Activated naive CD4-positive, alpha-beta T cell treated with anti-CD3 and anti-CD28 coated beads, Interleukin-2, amount 10 ng/mL, durations not matched to agents 7 days and 5 days (primary cell): ENCODE measurements at regions not wholly inside any gene's neighbourhood (a gene's known extent, or its start where the extent isn't known, plus 50 kb on each side); places are given as distances from the start of the nearest gene placed in this dataset.
"Not testable (repeated sequence)": the region's sequence is repeated elsewhere in the genome, so short reads cannot be mapped to it uniquely, and the experiment has no call there.

Experiments
- CTCF ChIA-PET: fragments of 350-600 bp; sonication (Branson Sonifier 250); formaldehyde crosslinking; loops from one replicate; lab custom pipeline; 2021; ENCODE audit warnings: antibody characterized with exemption; lab: Charles Lee
- DNase-seq: peaks from one replicate; pipeline ENCODE4 v3.0.0-alpha.2; 2020
- H3K27ac Mint-ChIP-seq: one replicate; pipeline ENCODE4 v1.8.0; 2021; ENCODE audit warnings: mild to moderate bottlenecking, moderate library complexity, mixed read lengths
- H3K27me3 Mint-ChIP-seq: one replicate; pipeline ENCODE4 v1.8.0; 2021; ENCODE audit warnings: mild to moderate bottlenecking, mixed read lengths
- H3K36me3 Mint-ChIP-seq: one replicate; pipeline ENCODE4 v1.8.0; 2021; ENCODE audit warnings: mixed read lengths
- H3K4me1 Mint-ChIP-seq: one replicate; pipeline ENCODE4 v1.8.0; 2021; ENCODE audit warnings: mixed read lengths
- H3K4me3 Mint-ChIP-seq: one replicate; pipeline ENCODE4 v1.8.0; 2021; ENCODE audit warnings: mild to moderate bottlenecking, moderate library complexity, mixed read lengths
- H3K9me3 Mint-ChIP-seq: one replicate; pipeline ENCODE4 v1.8.0; 2021; ENCODE audit warnings: mixed read lengths

GRCh38 chr3:106850437-106850836, 526.8 kb upstream of the CCDC54 start:
- H3K9me3 Mint-ChIP-seq: peaks cover 2% of the 10 kb centered on the region
- H3K36me3 Mint-ChIP-seq: no peaks in the 10 kb centered on the region
- CTCF ChIA-PET: no interaction called here
- no peaks in the 10 kb centered on the region for H3K27me3 Mint-ChIP-seq
- DNase-seq: no peak
- no peaks in the 10 kb centered on the region for H3K4me1 Mint-ChIP-seq
- no peak overlapping the region for H3K27ac Mint-ChIP-seq
- H3K4me3 Mint-ChIP-seq: no peak overlapping the region

GRCh38 chr3:106858321-106858720, 518.9 kb upstream of the CCDC54 start:
- H3K9me3 Mint-ChIP-seq, H3K36me3 Mint-ChIP-seq, H3K4me1 Mint-ChIP-seq, CTCF ChIA-PET, H3K27me3 Mint-ChIP-seq, DNase-seq, H3K4me3 Mint-ChIP-seq, H3K27ac Mint-ChIP-seq: not testable (repeated sequence)

GRCh38 chr3:106860182-106860581, 517.1 kb upstream of the CCDC54 start:
- Mint-ChIP-seq H3K27me3 (no peaks in the 10 kb centered on the region), H3K36me3 (no peaks in the 10 kb centered on the region), H3K27ac (no peak overlapping the region), H3K4me3 (no peak overlapping the region), H3K4me1 (no peaks in the 10 kb centered on the region), H3K9me3 (peaks cover 3% of the 10 kb centered on the region)
- CTCF ChIA-PET: no interaction called here
- DNase-seq: no peak

GRCh38 chr3:106862067-106862466, 515.2 kb upstream of the CCDC54 start:
- H3K27ac Mint-ChIP-seq: no peak overlapping the region
- DNase-seq: no peak
- H3K36me3 Mint-ChIP-seq: no peaks in the 10 kb centered on the region
- H3K9me3 Mint-ChIP-seq: peaks cover 4% of the 10 kb centered on the region
- H3K27me3 Mint-ChIP-seq: no peaks in the 10 kb centered on the region
- H3K4me3 Mint-ChIP-seq: no peak overlapping the region
- CTCF ChIA-PET: no interaction called here
- no peaks in the 10 kb centered on the region for H3K4me1 Mint-ChIP-seq

- Mint-ChIP-seq H3K36me3 (no peaks in the 10 kb centered on the region), H3K27me3 (no peaks in the 10 kb centered on the region), H3K4me3 (no peak overlapping the region), H3K9me3 (no peaks in the 10 kb centered on the region), H3K4me1 (no peaks in the 10 kb centered on the region), H3K27ac (no peak overlapping the region)
- DNase-seq: no peak
- CTCF ChIA-PET: no interaction called here
Measured at GRCh38 chr3:106877627-106878026, 499.6 kb upstream of the CCDC54 start.

DNA sequence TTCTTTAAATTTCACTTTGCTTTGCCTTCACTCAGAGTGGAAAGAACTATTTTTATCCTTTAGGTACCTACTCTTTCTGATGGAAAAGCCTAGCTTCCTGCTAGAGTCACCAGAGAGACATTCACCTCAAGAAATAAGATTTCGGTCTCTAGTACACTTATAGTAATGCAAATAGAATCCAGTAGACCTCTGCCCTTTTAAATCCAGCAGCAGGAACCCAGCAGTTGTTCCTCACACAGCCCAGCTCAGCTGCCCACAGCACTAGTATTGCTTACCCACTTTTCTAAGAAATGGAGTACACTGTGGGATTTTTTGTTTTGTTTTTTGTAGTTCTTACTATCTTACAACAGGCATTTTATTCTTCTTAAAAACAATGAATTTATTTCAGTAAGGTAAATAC, 497.0 kb upstream of the CCDC54 start:
- CTCF ChIA-PET: no interaction called here
- H3K9me3 Mint-ChIP-seq: no peaks in the 10 kb centered on the region
- no peaks in the 10 kb centered on the region for H3K4me1 Mint-ChIP-seq
- H3K36me3 Mint-ChIP-seq: no peaks in the 10 kb centered on the region
- H3K27ac Mint-ChIP-seq: no peak overlapping the region
- no peak overlapping the region for H3K4me3 Mint-ChIP-seq
- no peaks in the 10 kb centered on the region for H3K27me3 Mint-ChIP-seq
- no peak for DNase-seq

DNA sequence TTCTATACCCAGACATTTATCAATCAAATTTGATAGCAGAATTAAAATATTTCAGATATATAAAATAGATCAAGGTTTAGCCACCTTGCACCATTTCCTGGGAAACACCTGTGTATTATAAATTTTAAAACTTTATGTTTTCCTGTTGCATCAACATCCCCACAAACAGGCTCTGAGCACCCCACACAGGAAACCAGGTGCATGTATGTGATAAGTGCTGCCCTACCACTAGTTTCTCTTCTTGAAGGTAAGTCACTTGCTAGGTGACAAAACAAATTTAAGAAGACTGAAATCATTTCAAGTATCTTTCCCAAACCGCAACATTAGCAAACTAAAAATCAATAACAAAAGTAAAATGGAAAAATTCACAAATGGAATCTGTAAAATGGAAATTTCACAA, 496.1 kb upstream of the CCDC54 start:
- no peaks in the 10 kb centered on the region for H3K4me1 Mint-ChIP-seq
- DNase-seq: no peak
- H3K36me3 Mint-ChIP-seq: no peaks in the 10 kb centered on the region
- H3K4me3 Mint-ChIP-seq: no peak overlapping the region
- H3K27ac Mint-ChIP-seq: no peak overlapping the region
- CTCF ChIA-PET: no interaction called here
- no peaks in the 10 kb centered on the region for H3K9me3 Mint-ChIP-seq
- H3K27me3 Mint-ChIP-seq: no peaks in the 10 kb centered on the region

DNA sequence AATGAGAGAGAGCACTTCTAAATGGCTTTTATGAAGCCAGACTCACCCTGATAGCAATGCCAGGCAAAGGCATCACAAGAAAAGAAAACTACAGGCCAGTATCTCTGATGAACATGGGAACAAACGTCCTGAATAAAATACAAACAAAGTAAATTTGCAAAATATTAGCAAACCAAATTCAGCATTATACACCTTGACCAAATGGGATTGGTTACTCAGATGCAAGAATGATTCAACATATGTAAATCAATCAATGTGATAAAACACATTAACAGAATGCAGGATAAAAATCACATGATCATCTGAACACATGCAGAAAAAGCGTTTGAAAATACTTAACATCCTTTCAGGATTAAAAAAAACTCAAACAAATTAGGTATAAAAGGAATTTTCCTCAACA, 494.9 kb upstream of the CCDC54 start:
- no peak for DNase-seq
- CTCF ChIA-PET: no interaction called here
- H3K9me3 Mint-ChIP-seq: no peaks in the 10 kb centered on the region
- H3K27me3 Mint-ChIP-seq: no peaks in the 10 kb centered on the region
- no peak overlapping the region for H3K27ac Mint-ChIP-seq
- H3K36me3 Mint-ChIP-seq: no peaks in the 10 kb centered on the region
- H3K4me3 Mint-ChIP-seq: no peak overlapping the region
- no peaks in the 10 kb centered on the region for H3K4me1 Mint-ChIP-seq

- Mint-ChIP-seq H3K36me3 (no peaks in the 10 kb centered on the region), H3K27me3 (no peaks in the 10 kb centered on the region), H3K4me1 (no peaks in the 10 kb centered on the region), H3K9me3 (no peaks in the 10 kb centered on the region), H3K4me3 (no peak overlapping the region), H3K27ac (no peak overlapping the region)
- DNase-seq: no peak
- CTCF ChIA-PET: no interaction called here
Measured at GRCh38 chr3:106906074-106906473, 471.2 kb upstream of the CCDC54 start.

DNA sequence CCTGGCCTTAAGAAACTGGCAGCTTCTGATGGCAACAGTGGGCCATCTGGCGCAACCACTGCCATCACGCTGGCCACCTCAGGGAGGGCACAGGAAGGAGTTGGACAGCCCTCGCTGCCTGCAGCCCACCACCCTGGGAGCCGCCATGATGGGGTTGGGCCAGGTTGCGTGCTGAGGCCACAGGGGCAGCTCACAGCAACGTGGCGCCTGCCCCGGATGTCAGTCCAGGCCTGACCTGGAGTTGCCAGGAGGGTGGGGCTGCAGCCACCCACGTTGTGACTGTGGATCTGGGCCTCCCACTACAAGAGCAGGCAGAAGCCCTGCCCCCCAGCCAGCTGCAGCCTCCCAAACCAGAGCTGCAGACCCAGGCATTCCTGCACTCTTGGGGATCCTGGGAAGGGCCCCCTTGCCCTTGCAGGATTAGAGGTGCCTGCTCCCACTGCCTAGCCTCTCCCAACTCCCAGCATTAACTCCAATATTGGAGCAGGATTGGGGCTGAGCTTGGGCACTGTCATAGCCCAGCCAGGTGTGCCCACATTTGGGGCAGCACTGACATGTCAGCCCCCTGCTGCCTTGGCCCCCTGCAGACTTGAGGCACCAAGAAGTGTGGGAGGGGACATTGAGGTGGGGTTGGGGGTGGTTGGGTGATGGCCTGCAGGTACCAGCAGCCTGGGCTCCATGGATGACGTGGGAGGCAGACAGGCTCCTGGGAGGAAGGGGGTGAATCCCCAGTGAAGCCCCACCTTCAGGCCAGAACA, 468.9 kb upstream of the CCDC54 start:
- H3K9me3 Mint-ChIP-seq: no peaks in the 10 kb centered on the region
- H3K36me3 Mint-ChIP-seq: no peaks in the 10 kb centered on the region
- no peaks in the 10 kb centered on the region for H3K27me3 Mint-ChIP-seq
- no peaks in the 10 kb centered on the region for H3K4me1 Mint-ChIP-seq
- no peak for DNase-seq
- H3K4me3 Mint-ChIP-seq: no peak overlapping the region
- no peak overlapping the region for H3K27ac Mint-ChIP-seq
- CTCF ChIA-PET: no interaction called here

DNA sequence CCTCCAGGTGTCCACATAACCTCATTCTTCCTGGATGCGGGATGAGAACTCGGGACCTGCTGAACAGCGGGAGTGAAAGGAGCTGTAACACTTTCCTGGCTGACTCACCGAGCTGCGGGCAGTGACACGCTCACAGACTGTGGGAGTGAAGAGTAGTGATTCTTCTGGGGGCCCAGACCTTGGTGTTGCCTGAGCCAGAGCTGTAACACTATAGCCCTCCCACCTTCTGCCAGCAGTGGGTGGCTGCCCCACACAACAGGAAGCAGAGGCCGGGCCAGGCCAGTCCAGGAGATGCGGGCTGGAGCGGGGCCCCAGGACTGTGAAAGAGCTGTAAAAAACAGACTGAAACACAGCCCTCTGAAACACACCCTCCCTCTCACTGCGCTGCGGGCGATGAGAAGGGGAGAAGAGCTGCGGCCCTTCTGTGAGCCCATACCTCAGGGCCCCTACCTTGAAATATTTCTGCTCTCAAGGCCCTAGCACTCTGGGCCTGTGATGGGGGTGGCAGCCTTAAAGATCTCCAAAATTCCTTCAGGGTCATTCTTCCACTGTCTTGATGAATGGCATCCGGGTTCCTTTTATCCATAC, 464.0 kb upstream of the CCDC54 start:
- Mint-ChIP-seq H3K27ac (no peak overlapping the region), H3K4me3 (no peak overlapping the region), H3K4me1 (no peaks in the 10 kb centered on the region), H3K27me3 (no peaks in the 10 kb centered on the region), H3K9me3 (no peaks in the 10 kb centered on the region), H3K36me3 (no peaks in the 10 kb centered on the region)
- DNase-seq: no peak
- CTCF ChIA-PET: no interaction called here

DNA sequence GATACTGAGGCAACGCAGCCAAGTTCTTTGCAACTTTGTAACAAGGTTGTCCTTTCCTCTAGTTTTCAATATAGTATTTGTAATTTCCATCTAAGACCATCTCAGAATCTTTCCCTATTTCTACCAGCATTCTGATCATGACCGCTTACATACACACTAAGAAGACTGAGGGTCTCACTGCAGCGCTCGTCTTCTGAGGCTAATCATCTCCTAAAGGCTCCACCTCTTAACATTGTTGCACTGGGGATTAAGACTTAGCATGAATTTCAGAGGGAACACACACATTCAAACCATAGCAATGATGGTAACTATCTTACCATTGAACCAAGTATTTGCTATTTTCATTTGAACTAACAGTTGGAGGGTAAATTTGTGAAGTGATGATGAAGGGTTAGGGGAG, 463.3 kb upstream of the CCDC54 start:
- no peak overlapping the region for H3K27ac Mint-ChIP-seq
- H3K9me3 Mint-ChIP-seq: no peaks in the 10 kb centered on the region
- no peaks in the 10 kb centered on the region for H3K27me3 Mint-ChIP-seq
- no peak for DNase-seq
- H3K36me3 Mint-ChIP-seq: no peaks in the 10 kb centered on the region
- CTCF ChIA-PET: no interaction called here
- no peaks in the 10 kb centered on the region for H3K4me1 Mint-ChIP-seq
- H3K4me3 Mint-ChIP-seq: no peak overlapping the region

DNA sequence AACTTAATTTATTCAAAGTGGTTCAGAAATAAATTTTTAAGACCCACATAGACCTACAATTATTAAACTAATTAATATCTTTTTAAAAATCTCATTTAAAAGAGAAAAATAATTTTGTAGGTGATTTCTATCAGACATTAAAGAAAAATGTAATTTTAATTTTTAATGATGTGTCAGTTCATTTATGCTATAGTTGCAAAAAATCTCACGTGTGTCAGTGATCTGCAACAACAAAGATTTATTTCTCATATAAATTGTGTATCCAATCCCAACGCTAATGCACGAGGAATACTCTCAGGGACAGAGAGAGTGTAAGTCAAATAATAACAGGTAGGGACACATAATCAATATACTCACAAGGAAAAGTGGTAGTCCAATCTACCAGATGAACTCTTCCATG, 456.6 kb upstream of the CCDC54 start:
- DNase-seq: no peak
- Mint-ChIP-seq H3K4me1 (no peaks in the 10 kb centered on the region), H3K4me3 (no peak overlapping the region), H3K9me3 (no peaks in the 10 kb centered on the region), H3K27ac (no peak overlapping the region), H3K36me3 (no peaks in the 10 kb centered on the region), H3K27me3 (no peaks in the 10 kb centered on the region)
- CTCF ChIA-PET: no interaction called here

DNA sequence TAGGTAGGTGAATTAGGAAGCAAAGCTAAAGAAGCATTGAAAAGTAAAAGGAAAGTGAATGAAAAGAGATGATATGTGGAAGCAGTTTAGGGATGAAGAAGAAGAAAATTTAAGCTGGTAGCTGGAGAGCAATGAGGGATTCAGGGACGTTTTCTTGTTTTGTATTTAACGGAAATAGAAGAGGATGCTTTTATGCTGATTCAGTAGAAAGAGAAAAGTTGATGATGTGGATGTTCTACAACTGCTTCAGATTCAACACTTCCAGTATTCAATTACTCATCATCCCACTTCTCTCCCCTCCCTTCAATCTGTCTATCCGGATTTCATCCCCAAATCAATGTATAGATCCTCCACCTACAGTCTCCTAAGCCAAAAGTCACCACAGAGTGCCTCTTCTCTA, 448.2 kb upstream of the CCDC54 start:
- Mint-ChIP-seq H3K27me3 (no peaks in the 10 kb centered on the region), H3K4me3 (no peak overlapping the region), H3K36me3 (no peaks in the 10 kb centered on the region), H3K4me1 (no peaks in the 10 kb centered on the region), H3K9me3 (no peaks in the 10 kb centered on the region), H3K27ac (no peak overlapping the region)
- CTCF ChIA-PET: no interaction called here
- no peak for DNase-seq

- CTCF ChIA-PET: no interaction called here
Measured at GRCh38 chr3:106930086-106930485, 447.2 kb upstream of the CCDC54 start.

More at GRCh38 chr3:106930086-106930485, 447.2 kb upstream of the CCDC54 start:
- no peaks in the 10 kb centered on the region for H3K4me1 Mint-ChIP-seq
- no peaks in the 10 kb centered on the region for H3K27me3 Mint-ChIP-seq
- no peak overlapping the region for H3K27ac Mint-ChIP-seq
- H3K36me3 Mint-ChIP-seq: no peaks in the 10 kb centered on the region
- H3K4me3 Mint-ChIP-seq: no peak overlapping the region
- H3K9me3 Mint-ChIP-seq: no peaks in the 10 kb centered on the region
- no peak for DNase-seq
